Neural progenitor cell (in vitro differentiated cells): ENCODE measurements at regions not wholly inside any gene's neighbourhood (a gene's known extent, or its start where the extent isn't known, plus 50 kb on each side); places are given as distances from the start of the nearest gene placed in this dataset.
"Not testable (repeated sequence)": the region's sequence is repeated elsewhere in the genome, so short reads cannot be mapped to it uniquely, and the experiment has no call there.

Source experiments
- DNase-seq: peaks from one replicate; pipeline ENCODE4 v3.0.0-alpha.2; 2016; ENCODE audit warnings: low spot score
- H2AFZ ChIP-seq: fragments of 200-600 bp; sonication (generic); replicated peaks from 2 replicates; pipeline ENCODE4 v1.6.1; 2016; ENCODE audit warnings: antibody characterized with exemption
- H3F3A ChIP-seq: fragments of 200-600 bp; sonication (generic); 2 replicates; pipeline ENCODE4 v1.6.1; 2016; ENCODE audit warnings: antibody characterized with exemption, low read depth
- H3K27ac ChIP-seq: fragments of 200-600 bp; sonication (generic); 2 replicates; pipeline ENCODE4 v1.5.1; 2016; ENCODE audit warnings: mild to moderate bottlenecking
- H3K27me3 ChIP-seq: fragments of 200-600 bp; sonication (generic); 2 replicates; pipeline ENCODE4 v1.6.1; 2016; ENCODE audit warnings: mild to moderate bottlenecking, moderate library complexity
- H3K36me3 ChIP-seq: fragments of 200-600 bp; sonication (generic); 2 replicates; pipeline ENCODE4 v1.5.1; 2016
- H3K4me1 ChIP-seq: fragments of 200-600 bp; sonication (generic); 2 replicates; pipeline ENCODE4 v1.6.1; 2016; ENCODE audit warnings: mixed run types
- H3K4me2 ChIP-seq: fragments of 200-600 bp; sonication (generic); 2 replicates; pipeline ENCODE4 v1.6.1; 2016
- H3K4me3 ChIP-seq: fragments of 200-600 bp; sonication (generic); 2 replicates; pipeline ENCODE4 v1.5.1; 2016
- H3K79me2 ChIP-seq: fragments of 200-600 bp; sonication (generic); 2 replicates; pipeline ENCODE4 v1.6.1; 2016; ENCODE audit warnings: low read depth
- H3K9ac ChIP-seq: fragments of 200-600 bp; sonication (generic); 2 replicates; pipeline ENCODE4 v1.6.1; 2016
- H3K9me3 ChIP-seq: fragments of 200-600 bp; sonication (generic); 2 replicates; pipeline ENCODE4 v1.5.1; 2016; ENCODE audit warnings: low read depth
- H4K20me1 ChIP-seq: fragments of 200-600 bp; sonication (generic); 2 replicates; pipeline ENCODE4 v1.6.1; 2016; ENCODE audit warnings: low read depth
- H3K27ac Mint-ChIP-seq: 3 replicates; pipeline ENCODE4 v1.8.0; 2021; ENCODE audit warnings: mixed read lengths
- H3K27me3 Mint-ChIP-seq: 2 replicates; pipeline ENCODE4 v1.8.0; 2022; ENCODE audit warnings: low read depth, mild to moderate bottlenecking, inconsistent platforms, moderate library complexity, mixed read lengths; ENCODE audit not compliant: insufficient read depth
- H3K36me3 Mint-ChIP-seq: 3 replicates; pipeline ENCODE4 v1.8.0; 2021; ENCODE audit warnings: mixed read lengths
- H3K4me1 Mint-ChIP-seq: 3 replicates; pipeline ENCODE4 v1.8.0; 2021; ENCODE audit warnings: mixed read lengths
- H3K4me3 Mint-ChIP-seq: 3 replicates; pipeline ENCODE4 v1.8.0; 2021; ENCODE audit warnings: mild to moderate bottlenecking, moderate library complexity, mixed read lengths
- H3K9me3 Mint-ChIP-seq: 3 replicates; pipeline ENCODE4 v1.8.0; 2020; ENCODE audit warnings: mixed read lengths
- CTCF ChIP-seq: fragments of 200-600 bp; sonication (generic); IDR thresholded peaks from 2 replicates; pipeline ENCODE4 v1.5.1; 2017; ENCODE audit warnings: antibody characterized with exemption, mild to moderate bottlenecking
- EZH2 ChIP-seq: fragments of 200-600 bp; sonication (generic); IDR thresholded peaks from 2 replicates; pipeline ENCODE4 v1.6.1; 2017; ENCODE audit warnings: antibody characterized with exemption, mild to moderate bottlenecking, moderate library complexity
- EZH2phosphoT487 ChIP-seq: fragments of 200-600 bp; sonication (generic); IDR thresholded peaks from 2 replicates; pipeline ENCODE4 v1.6.1; 2017; ENCODE audit warnings: antibody characterized with exemption

GRCh38 chr4:22597471-22597870, 81.6 kb upstream of the ADGRA3 start:
- Mint-ChIP-seq H3K4me1 (no peaks in the 10 kb centered on the region), H3K36me3 (no peaks in the 10 kb centered on the region), H3K27ac (no peak overlapping the region), H3K9me3 (no peaks in the 10 kb centered on the region), H3K27me3 (peaks cover 9% of the 10 kb centered on the region), H3K4me3 (no peak overlapping the region)
- Histone ChIP-seq H3K9ac (no peak overlapping the region), H3K4me1 (no peaks in the 10 kb centered on the region), H3K79me2 (no peaks in the 10 kb centered on the region), H4K20me1 (no peaks in the 10 kb centered on the region), H3K4me3 (no peak overlapping the region), H3K27me3 (no peaks in the 10 kb centered on the region), H3F3A (no peaks in the 10 kb centered on the region), H3K9me3 (no peaks in the 10 kb centered on the region), H3K4me2 (no peak overlapping the region), H3K27ac (no peak overlapping the region), H2AFZ (no peak overlapping the region), H3K36me3 (no peaks in the 10 kb centered on the region)
- no peak for TF ChIP-seq CTCF
- no peak for TF ChIP-seq EZH2
- no peak for TF ChIP-seq EZH2phosphoT487
- no peak for DNase-seq

- not testable (repeated sequence) for H3K4me2 ChIP-seq, DNase-seq, H3K4me1 Mint-ChIP-seq, H3K79me2 ChIP-seq, H3K4me3 Mint-ChIP-seq, H3K27me3 ChIP-seq, H3K27ac Mint-ChIP-seq, H2AFZ ChIP-seq, H3K9ac ChIP-seq, H4K20me1 ChIP-seq, H3K36me3 Mint-ChIP-seq, H3K4me1 ChIP-seq, H3K36me3 ChIP-seq, H3K9me3 Mint-ChIP-seq, H3K27ac ChIP-seq, H3F3A ChIP-seq, H3K9me3 ChIP-seq, H3K4me3 ChIP-seq
- H3K27me3 Mint-ChIP-seq, result peaks cover 11% of the 10 kb centered on the region
These were observed 82.5 kb upstream of the ADGRA3 start for GRCh38 chr4:22598113-22599047.

GRCh38 chr4:22599228-22599928, 83.5 kb upstream of the ADGRA3 start:
- not testable (repeated sequence) for H3K36me3 Mint-ChIP-seq, H3K27ac Mint-ChIP-seq, H3K4me3 Mint-ChIP-seq, H2AFZ ChIP-seq, H3K36me3 ChIP-seq, DNase-seq, H3F3A ChIP-seq, H3K9me3 ChIP-seq, H3K4me2 ChIP-seq, H3K27me3 ChIP-seq, H3K79me2 ChIP-seq, H3K4me1 ChIP-seq, H3K9ac ChIP-seq, H3K27ac ChIP-seq, H3K4me1 Mint-ChIP-seq, H3K9me3 Mint-ChIP-seq, H4K20me1 ChIP-seq, H3K4me3 ChIP-seq
- H3K27me3 Mint-ChIP-seq, result peaks cover 11% of the 10 kb centered on the region

- H3K4me1 ChIP-seq, H3F3A ChIP-seq, H3K36me3 Mint-ChIP-seq, H3K9ac ChIP-seq, H3K4me3 ChIP-seq, H3K4me2 ChIP-seq, H3K27ac ChIP-seq, H3K9me3 ChIP-seq, H2AFZ ChIP-seq, H4K20me1 ChIP-seq, DNase-seq, H3K27me3 ChIP-seq, H3K9me3 Mint-ChIP-seq, H3K27ac Mint-ChIP-seq, H3K36me3 ChIP-seq, H3K79me2 ChIP-seq, H3K4me3 Mint-ChIP-seq, H3K4me1 Mint-ChIP-seq: not testable (repeated sequence)
- H3K27me3 Mint-ChIP-seq, result peaks cover 11% of the 10 kb centered on the region
These were observed 84.1 kb upstream of the ADGRA3 start for GRCh38 chr4:22599929-22600432.

GRCh38 chr4:22601638-22602037, 85.8 kb upstream of the ADGRA3 start:
- not testable (repeated sequence) for H3K27ac Mint-ChIP-seq, H3K4me1 Mint-ChIP-seq, H3K4me2 ChIP-seq, H3K27me3 ChIP-seq, H3K79me2 ChIP-seq, H4K20me1 ChIP-seq, H3F3A ChIP-seq, H3K36me3 ChIP-seq, H3K27ac ChIP-seq, H3K9me3 Mint-ChIP-seq, H3K4me3 Mint-ChIP-seq, H2AFZ ChIP-seq, H3K9ac ChIP-seq, H3K4me3 ChIP-seq, H3K27me3 Mint-ChIP-seq, H3K4me1 ChIP-seq, H3K36me3 Mint-ChIP-seq, DNase-seq, H3K9me3 ChIP-seq
